ENCODE measurements at regions not wholly inside any gene's neighbourhood (a gene's known extent, or its start where the extent isn't known, plus 50 kb on each side); places are given as distances from the start of the nearest gene placed in this dataset.

GRCh38 chr7:157079116-157079515, 59.6 kb upstream of the UBE3C start:
- no peak for TF ChIP-seq CTCF (IDR thresholded peaks at IDR 0.05)
- no peak for TF ChIP-seq POLR2A (IDR thresholded peaks at IDR 0.05)
- TF ChIP-seq POLR2AphosphoS5 (IDR thresholded peaks at IDR 0.05; ENCODE audit: insufficient read depth in 1 of 2, low read depth in 1 of 2): no peak

Data from vagina (tissue), 2 donors.